DOHH2 (cell line): ENCODE measurements at regions not wholly inside any gene's neighbourhood (a gene's known extent, or its start where the extent isn't known, plus 50 kb on each side); places are given as distances from the start of the nearest gene placed in this dataset.

ENCODE experiments used
- CTCF ChIP-seq: fragments of 200-600 bp; sonication (generic); IDR thresholded peaks from one replicate; pipeline ENCODE4 v1.5.1; 2014; ENCODE audit warnings: antibody characterized with exemption, mild to moderate bottlenecking, low read depth, low read length; ENCODE audit not compliant: poor library complexity, severe bottlenecking
- EZH2phosphoT487 ChIP-seq: fragments of 200-600 bp; sonication (generic); IDR thresholded peaks from 2 replicates; pipeline ENCODE4 v1.6.1; 2017; ENCODE audit warnings: borderline replicate concordance, mild to moderate bottlenecking, antibody characterized with exemption, low read length, moderate library complexity, mixed read lengths

- TF ChIP-seq CTCF (no peak), EZH2phosphoT487 (no peak)
These were observed 330.3 kb upstream of the NCAM2 start for GRCh38 chr21:20667931-20668330.
